HK-2 (cell line): ENCODE measurements at regions not wholly inside any gene's neighbourhood (a gene's known extent, or its start where the extent isn't known, plus 50 kb on each side); places are given as distances from the start of the nearest gene placed in this dataset.
"Not testable (repeated sequence)": the region's sequence is repeated elsewhere in the genome, so short reads cannot be mapped to it uniquely, and the experiment has no call there.

ENCODE experiments used
- DNase-seq: peaks from one replicate; pipeline ENCODE4 v3.0.0-alpha.2; 2018; ENCODE audit not compliant: unreplicated experiment

DNA sequence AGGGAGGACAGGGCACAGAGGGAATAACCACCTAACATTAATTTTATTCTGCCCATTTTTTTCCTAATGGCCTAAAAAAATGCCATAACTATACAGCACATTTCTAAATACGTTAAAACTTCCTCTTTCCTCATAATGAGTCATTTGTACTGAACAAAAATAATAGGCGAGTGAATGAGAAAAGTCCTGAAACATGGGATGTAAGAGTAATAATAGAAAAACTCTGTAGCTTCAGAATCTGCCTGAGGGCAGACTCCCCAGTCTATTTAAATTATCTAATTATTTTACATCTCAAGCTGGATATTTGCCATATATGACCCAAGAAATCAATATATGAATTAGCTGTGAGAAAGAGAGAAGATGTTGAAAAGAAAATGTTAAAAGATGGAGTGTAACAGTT, 285.1 kb downstream of the TMX3 start:
- DNase-seq, result no peak

DNA sequence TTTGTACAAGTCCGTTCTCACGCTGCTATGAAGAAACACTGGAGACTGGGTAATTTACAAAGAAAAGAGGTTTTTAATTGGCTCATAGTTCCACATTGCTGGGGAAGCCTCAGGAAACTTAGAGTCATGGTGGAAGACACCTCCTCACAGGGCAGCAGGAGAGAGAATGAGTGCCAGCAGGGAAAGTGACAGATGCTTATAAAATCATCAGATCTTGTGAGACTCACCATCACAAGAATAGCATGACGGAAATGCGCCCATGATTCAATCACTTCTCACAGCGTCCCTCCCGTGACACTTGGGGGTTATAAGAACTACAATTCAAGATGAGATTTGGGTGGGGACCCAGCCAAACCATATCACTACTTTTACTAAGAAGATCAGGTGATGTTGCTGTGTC, 285.8 kb downstream of the TMX3 start:
- no peak for DNase-seq

- no peak for DNase-seq
Measured at GRCh38 chr18:68428661-68429060, 286.2 kb downstream of the TMX3 start.

DNA sequence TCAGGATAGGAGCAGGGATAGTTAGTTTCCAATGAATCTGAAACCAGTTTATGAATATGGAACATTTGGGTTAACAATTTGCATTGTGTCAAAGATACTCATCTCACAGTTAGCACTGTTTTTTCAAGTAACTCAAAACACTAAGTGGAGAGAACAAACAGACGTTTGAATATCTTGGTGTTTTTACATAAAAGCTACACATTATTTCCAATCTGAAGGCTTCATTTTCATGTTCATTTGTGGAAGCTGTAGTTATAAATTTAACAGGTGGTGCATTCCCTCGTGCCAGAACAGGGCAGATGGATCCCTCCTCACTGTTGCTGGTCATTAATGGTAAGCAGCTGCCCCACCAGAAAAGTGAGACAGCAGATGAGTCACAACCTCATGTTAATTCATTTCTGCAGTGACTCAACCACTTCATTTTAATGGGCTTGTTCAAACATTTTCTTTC, 286.9 kb downstream of the TMX3 start:
- no peak for DNase-seq

DNA sequence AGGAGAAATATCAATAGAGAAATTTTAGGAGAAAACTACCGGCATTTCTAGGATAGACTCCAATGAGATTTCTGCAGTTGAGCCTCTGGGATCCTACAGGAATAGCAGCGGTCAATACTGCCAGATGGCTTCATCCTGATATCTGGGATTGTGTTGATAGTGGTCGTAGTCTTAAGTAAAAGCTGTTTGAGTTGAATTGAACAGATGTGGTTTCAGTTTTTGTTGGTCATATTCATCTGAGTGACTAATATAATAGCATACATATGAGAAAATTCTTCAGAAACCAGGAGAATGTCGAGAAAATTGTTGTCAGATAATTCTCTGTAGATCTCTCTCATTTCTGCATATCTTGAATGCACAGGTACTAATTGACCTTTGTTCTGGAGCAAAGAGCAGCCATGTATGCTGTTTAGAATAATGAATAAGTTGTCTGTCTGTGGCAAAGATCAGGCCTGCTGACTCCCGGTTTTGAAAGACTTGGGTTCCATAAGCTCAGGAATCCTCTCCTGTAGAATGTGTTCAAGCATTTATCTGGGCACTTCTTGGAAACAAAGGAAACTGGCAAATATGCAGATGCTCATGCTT, 288.1 kb downstream of the TMX3 start:
- no peak for DNase-seq

DNA sequence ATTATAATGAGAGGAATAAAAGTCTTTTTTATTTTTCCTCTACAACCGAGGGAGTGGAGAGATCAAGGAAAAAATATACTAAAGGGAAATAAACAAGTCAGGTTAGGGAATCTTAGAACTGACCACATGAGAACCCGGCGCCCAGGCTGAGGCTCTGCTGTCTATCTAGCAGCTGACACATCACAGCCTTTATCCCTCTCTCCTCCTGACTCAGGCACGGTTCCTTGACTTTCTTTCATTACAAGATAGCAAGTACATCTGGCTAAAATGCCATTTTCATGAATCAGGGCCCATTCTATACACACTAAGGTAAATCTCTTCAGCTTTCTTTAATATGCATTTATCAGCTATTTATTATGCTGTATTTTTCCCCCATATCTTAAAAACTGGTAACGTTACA, 296.0 kb downstream of the TMX3 start:
- DNase-seq, result no peak

- no peak for DNase-seq
Measured at GRCh38 chr18:68418226-68418868, 296.6 kb downstream of the TMX3 start.

DNA sequence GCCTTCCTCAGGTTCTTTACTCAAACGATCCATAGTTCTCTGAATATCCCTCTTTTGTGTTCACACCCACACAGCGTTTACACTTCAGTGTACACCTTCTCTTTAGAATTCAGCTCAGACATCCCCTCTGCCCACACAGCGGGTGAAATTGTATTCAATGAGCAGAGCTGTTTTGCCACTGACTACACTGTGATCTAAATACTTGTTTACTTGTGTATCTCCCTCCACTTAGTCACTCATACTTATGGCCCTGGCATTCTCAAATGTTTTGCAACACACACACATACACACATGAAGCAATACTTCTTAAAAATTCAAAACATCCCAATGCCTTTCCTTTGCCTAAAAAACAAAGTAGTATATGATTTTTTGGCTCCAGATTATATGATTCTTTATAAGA, 297.1 kb downstream of the TMX3 start:
- DNase-seq, result no peak

GRCh38 chr18:68417166-68417799, 297.6 kb downstream of the TMX3 start:
- DNase-seq, result no peak

- no peak for DNase-seq
Measured at GRCh38 chr18:68414407-68414806, 300.5 kb downstream of the TMX3 start.

DNA sequence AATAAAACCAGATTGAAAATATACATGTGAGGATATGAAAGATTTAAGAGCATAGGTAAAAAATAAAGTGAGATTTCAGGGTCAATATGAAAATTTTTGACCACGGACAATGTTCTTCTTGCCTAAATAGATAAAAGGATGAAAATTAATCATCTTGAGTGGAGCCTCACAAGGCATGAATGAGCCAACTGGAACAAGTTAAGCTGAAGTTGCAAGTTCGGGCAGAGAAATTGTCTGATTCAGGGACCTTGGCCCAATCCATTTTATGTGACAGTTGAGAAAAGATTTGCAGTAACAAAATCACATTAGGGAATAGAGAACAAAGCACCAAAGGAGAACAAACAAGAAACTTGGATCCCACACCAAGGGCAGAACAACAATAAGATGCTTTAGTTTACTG, 305.3 kb downstream of the TMX3 start:
- DNase-seq, result no peak

DNA sequence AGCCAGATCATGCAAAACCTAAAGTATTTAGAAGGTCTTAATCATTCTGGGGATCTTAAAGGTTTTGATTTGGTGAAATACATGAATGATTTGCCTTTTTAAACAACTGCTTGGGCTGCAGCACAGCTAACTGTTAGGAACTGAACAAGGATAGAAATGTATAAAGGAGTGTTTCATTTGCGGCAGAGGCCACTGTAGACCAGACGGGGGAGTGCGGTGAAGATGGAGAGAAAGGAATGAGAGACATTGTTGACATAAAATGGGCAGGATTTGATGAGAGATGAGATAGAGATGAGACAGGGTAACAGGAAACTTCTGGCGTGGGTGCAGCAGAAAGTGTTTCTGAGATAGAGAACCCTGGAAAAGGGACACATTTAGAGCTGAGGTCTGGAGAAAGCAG, 308.1 kb downstream of the TMX3 start:
- no peak for DNase-seq

GRCh38 chr18:68402784-68403183, 312.1 kb downstream of the TMX3 start:
- no peak for DNase-seq

- no peak for DNase-seq
Measured at GRCh38 chr18:68400889-68401288, 314.0 kb downstream of the TMX3 start.

DNA sequence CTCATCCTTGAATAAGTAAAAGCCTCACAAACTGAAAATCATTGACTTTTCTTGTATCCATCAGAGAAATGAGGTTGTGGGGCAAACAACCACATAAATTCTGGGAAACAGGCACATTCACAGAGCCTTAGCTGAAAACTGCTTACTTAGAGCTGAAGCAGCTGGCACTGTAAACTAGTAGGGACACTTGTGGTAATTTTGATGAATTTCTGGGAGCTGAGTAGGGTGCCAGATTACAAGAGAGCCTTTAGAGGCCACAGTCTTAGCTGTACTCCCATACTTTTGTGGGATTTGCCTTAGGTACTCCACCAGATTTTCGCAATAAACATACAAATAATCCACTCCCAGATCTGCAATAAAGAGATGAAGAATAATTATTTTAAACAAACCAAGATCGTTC, 315.2 kb downstream of the TMX3 start:
- no peak for DNase-seq

GRCh38 chr18:68397241-68398035, 317.5 kb downstream of the TMX3 start:
- DNase-seq, result no peak

GRCh38 chr18:68394705-68395104, 320.2 kb downstream of the TMX3 start:
- DNase-seq, result no peak

- DNase-seq, result no peak
Measured at GRCh38 chr18:68391801-68392200, 323.1 kb downstream of the TMX3 start.

- DNase-seq, result no peak
Measured at GRCh38 chr18:68387246-68387645, 327.7 kb downstream of the TMX3 start.

GRCh38 chr18:68383979-68384378, 330.9 kb downstream of the TMX3 start:
- not testable (repeated sequence) for DNase-seq

- DNase-seq, result no peak
Measured at GRCh38 chr18:68376926-68377325, 338.0 kb downstream of the TMX3 start.

DNA sequence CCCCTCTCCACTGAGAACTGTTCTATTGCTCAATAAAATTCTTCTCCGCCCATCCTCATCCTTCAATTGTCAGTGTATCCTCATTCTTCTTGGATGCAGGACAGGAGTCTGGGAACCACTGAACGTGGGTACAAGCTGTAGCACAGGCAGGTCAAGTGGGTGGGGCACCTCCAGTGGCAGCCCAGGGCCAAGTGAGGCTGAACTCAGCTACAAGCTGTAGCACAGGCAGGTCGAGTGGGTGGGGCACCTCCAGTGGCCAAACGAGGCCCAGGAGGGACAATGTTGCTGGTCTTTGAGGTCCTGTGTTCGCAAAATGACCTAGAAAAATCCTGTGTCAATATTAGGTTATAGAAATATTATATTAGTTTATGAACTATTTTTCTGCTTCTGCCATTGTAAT, 352.0 kb downstream of the TMX3 start:
- no peak for DNase-seq

- no peak for DNase-seq
Measured at GRCh38 chr18:68355637-68356036, 359.3 kb downstream of the TMX3 start.
